IMR-90 (cell line): ENCODE measurements at regions not wholly inside any gene's neighbourhood (a gene's known extent, or its start where the extent isn't known, plus 50 kb on each side); places are given as distances from the start of the nearest gene placed in this dataset.

Experiments
- ATAC-seq: fragments of 200-7000 bp; cut with Tn5 transposase; 2 replicates; pipeline ENCODE4 v1.9.1; 2020; ENCODE audit warnings: low read depth, mild to moderate bottlenecking, moderate library complexity
- BruUV-seq: library from RNA; stranded (reverse); fragments of 400-500 nt; replicated peaks from 2 replicates; lab custom pipeline; 2021; lab: Mats Ljungman, UMichigan
- CTCF ChIA-PET: fragments of 300-600 bp; formaldehyde crosslinking; extraction: SDS; loops from one replicate; lab custom pipeline; 2021; ENCODE audit warnings: antibody characterized with exemption; lab: Yijun Ruan, JAX
- POLR2A ChIA-PET: fragments of 300-600 bp; sonication (Branson Sonifier 250); formaldehyde crosslinking; loops from one replicate; lab custom pipeline; 2022; ENCODE audit warnings: antibody characterized with exemption; ENCODE audit not compliant: unreplicated experiment; lab: Charles Lee
- DNase-seq: peaks from one replicate; pipeline ENCODE4 v3.0.0; 2013
- H2AFZ ChIP-seq: replicated peaks from 2 replicates; pipeline ENCODE3; 2013; ENCODE audit warnings: low read length, mild to moderate bottlenecking; ENCODE audit not compliant: poor library complexity
- H2AK5ac ChIP-seq: 2 replicates; pipeline ENCODE4 v1.6.1; 2013; ENCODE audit warnings: low read depth, low read length, inconsistent platforms
- H2AK9ac ChIP-seq: replicated peaks from 2 replicates; pipeline ENCODE3; 2013; ENCODE audit warnings: mild to moderate bottlenecking, low read depth, low read length, moderate library complexity; ENCODE audit not compliant: poor library complexity
- H2BK120ac ChIP-seq: 2 replicates; pipeline ENCODE4 v1.6.1; 2013; ENCODE audit warnings: low read depth, low read length, inconsistent platforms
- H2BK15ac ChIP-seq: 3 replicates; pipeline ENCODE4 v1.6.1; 2013; ENCODE audit warnings: low read depth, low read length, inconsistent platforms
- H2BK20ac ChIP-seq: 2 replicates; pipeline ENCODE4 v1.6.1; 2013; ENCODE audit warnings: low read depth, mild to moderate bottlenecking, inconsistent platforms, low read length, moderate library complexity
- H2BK5ac ChIP-seq: 2 replicates; pipeline ENCODE4 v1.6.1; 2013; ENCODE audit warnings: mild to moderate bottlenecking, low read depth, low read length, inconsistent platforms; ENCODE audit not compliant: poor library complexity, severe bottlenecking
- H3K14ac ChIP-seq: replicated peaks from 2 replicates; pipeline ENCODE4 v1.6.1; 2013; ENCODE audit warnings: low read depth, low read length, inconsistent platforms
- H3K18ac ChIP-seq: 2 replicates; pipeline ENCODE4 v1.6.1; 2013; ENCODE audit warnings: low read depth, low read length, control low read depth
- H3K23ac ChIP-seq: 2 replicates; pipeline ENCODE4 v1.6.1; 2013; ENCODE audit warnings: low read depth, low read length, inconsistent platforms
- H3K27ac ChIP-seq: 2 replicates; pipeline ENCODE4 v1.5.1; 2013; ENCODE audit warnings: mild to moderate bottlenecking, control low read depth, low read length; ENCODE audit not compliant: insufficient read depth
- H3K27me3 ChIP-seq: 2 replicates; pipeline ENCODE4 v1.6.1; 2013; ENCODE audit warnings: low read length; ENCODE audit not compliant: control insufficient read depth, insufficient read depth
- H3K36me3 ChIP-seq: 2 replicates; pipeline ENCODE4 v1.6.1; 2013; ENCODE audit warnings: low read length, mixed read lengths; ENCODE audit not compliant: control insufficient read depth, insufficient read depth
- H3K4ac ChIP-seq: 2 replicates; pipeline ENCODE4 v1.6.1; 2013; ENCODE audit warnings: low read depth, low read length, inconsistent platforms
- H3K4me1 ChIP-seq: 2 replicates; pipeline ENCODE4 v1.6.1; 2013; ENCODE audit warnings: low read length, mixed read lengths; ENCODE audit not compliant: control insufficient read depth, insufficient read depth
- H3K4me2 ChIP-seq: 2 replicates; pipeline ENCODE4 v1.6.1; 2013; ENCODE audit warnings: low read depth, mild to moderate bottlenecking, control low read depth, low read length, moderate library complexity
- H3K4me3 ChIP-seq: 2 replicates; pipeline ENCODE4 v1.5.1; 2013; ENCODE audit warnings: low read depth, mild to moderate bottlenecking, control low read depth, low read length, moderate library complexity; ENCODE audit not compliant: insufficient read depth
- H3K56ac ChIP-seq: 2 replicates; pipeline ENCODE4 v1.6.1; 2013; ENCODE audit warnings: low read length, inconsistent platforms; ENCODE audit not compliant: insufficient read depth; ENCODE audit errors: extremely low read depth
- H3K79me1 ChIP-seq, 2 experiments: 2 replicates each; pipeline ENCODE4 v1.6.1; 2013; ENCODE audit warnings: low read length in 2 of 2, inconsistent platforms in 1 of 2, low read depth in 1 of 2
- H3K9ac ChIP-seq: 2 replicates; pipeline ENCODE4 v1.6.1; 2013; ENCODE audit warnings: low read depth, low read length, control low read depth
- H3K9me1 ChIP-seq: 2 replicates; pipeline ENCODE4 v1.6.1; 2013; ENCODE audit warnings: low read length, inconsistent platforms; ENCODE audit not compliant: insufficient read depth
- H3K9me3 ChIP-seq: 2 replicates; pipeline ENCODE4 v1.6.1; 2013; ENCODE audit warnings: low read length; ENCODE audit not compliant: control insufficient read depth, insufficient read depth
- H4K20me1 ChIP-seq: 2 replicates; pipeline ENCODE4 v1.6.1; 2013; ENCODE audit warnings: low read length, inconsistent platforms; ENCODE audit not compliant: insufficient read depth
- H4K5ac ChIP-seq: 2 replicates; pipeline ENCODE4 v1.6.1; 2013; ENCODE audit warnings: mild to moderate bottlenecking, low read depth, low read length, control low read depth
- H4K8ac ChIP-seq, 2 experiments: 2 replicates each; pipeline ENCODE4 v1.6.1; 2013; ENCODE audit warnings: low read depth in 2 of 2, low read length in 2 of 2, control low read depth in 1 of 2, inconsistent platforms in 1 of 2
- H4K91ac ChIP-seq: 2 replicates; pipeline ENCODE4 v1.6.1; 2013; ENCODE audit warnings: low read depth, low read length, inconsistent platforms; ENCODE audit not compliant: insufficient read depth
- BHLHE40 ChIP-seq: fragments of 150-350 bp; IDR thresholded peaks from 2 replicates; pipeline ENCODE4 v1.6.1; 2016; ENCODE audit warnings: mild to moderate bottlenecking, low read depth, low read length
- CEBPB ChIP-seq: IDR thresholded peaks from 2 replicates; pipeline ENCODE4 v1.6.1; 2012; ENCODE audit warnings: low read depth, low read length, improper control_type of control experiment
- CHD1 ChIP-seq: IDR thresholded peaks from 2 replicates; pipeline ENCODE4 v1.6.1; 2012; ENCODE audit warnings: low read depth, low read length, improper control_type of control experiment
- FOS ChIP-seq: fragments of 150-350 bp; IDR thresholded peaks from 2 replicates; pipeline ENCODE4 v1.6.1; 2016; ENCODE audit warnings: low read depth, low read length
- MAFK ChIP-seq: IDR thresholded peaks from 2 replicates; pipeline ENCODE4 v1.6.1; 2012; ENCODE audit warnings: low read depth, low read length, improper control_type of control experiment
- MAZ ChIP-seq: IDR thresholded peaks from 2 replicates; pipeline ENCODE4 v1.6.1; 2012; ENCODE audit warnings: low read depth, mild to moderate bottlenecking, low read length, improper control_type of control experiment, moderate library complexity, borderline replicate concordance
- MXI1 ChIP-seq: IDR thresholded peaks from 2 replicates; pipeline ENCODE4 v1.6.1; 2012; ENCODE audit warnings: low read depth, mild to moderate bottlenecking, low read length, moderate library complexity, borderline replicate concordance
- NFE2L2 ChIP-seq: fragments of 150-350 bp; IDR thresholded peaks from 2 replicates; pipeline ENCODE4 v1.6.1; 2016; ENCODE audit warnings: low read depth, mild to moderate bottlenecking, low read length
- RAD21 ChIP-seq: IDR thresholded peaks from 2 replicates; pipeline ENCODE4 v1.6.1; 2012; ENCODE audit warnings: low read length, improper control_type of control experiment
- RCOR1 ChIP-seq: IDR thresholded peaks from 2 replicates; pipeline ENCODE4 v1.6.1; 2012; ENCODE audit warnings: mild to moderate bottlenecking, low read length, improper control_type of control experiment; ENCODE audit not compliant: insufficient replicate concordance
- RFX5 ChIP-seq: IDR thresholded peaks from 2 replicates; pipeline ENCODE4 v1.8.0; 2012; ENCODE audit warnings: low read depth, mild to moderate bottlenecking, low read length, moderate library complexity
- SMC3 ChIP-seq: fragments of 150-350 bp; IDR thresholded peaks from 2 replicates; pipeline ENCODE4 v1.6.1; 2016; ENCODE audit warnings: low read depth, mild to moderate bottlenecking, antibody characterized with exemption, low read length, moderate library complexity
- whole genome bisulfite sequencing, 2 experiments: methylation state at CpG; one replicate each; pipeline versions ENCODE4 v1.1.5 to v1.1.7; 2013; ENCODE audit warnings: missing lambda C conversion rate in 2 of 2; ENCODE audit not compliant: insufficient read length in 1 of 2; ENCODE audit errors: extremely low coverage in 2 of 2; 5-methylcytosine and 5-hydroxymethylcytosine counted together
- dilution Hi-C: fragments of 300-500 bp; cut with HindIII; formaldehyde crosslinking; loops from one replicate; pipeline ENCODE4 v1.14.3; 2018; ENCODE audit warnings: low sequenced_read_pairs; ENCODE audit not compliant: unreplicated experiment
- in situ Hi-C: fragments of 300-500 bp; cut with MboI; formaldehyde crosslinking; loops from 3 replicates; pipeline ENCODE4 v1.14.3; 2019; ENCODE audit warnings: low sequenced_read_pairs, inconsistent platforms, mixed read lengths
- intact Hi-C: fragments of 100-400 bp; cut with micrococcal nuclease; formaldehyde crosslinking; loops from 2 replicates; pipeline ENCODE4 v1.10.0; 2022
- TF ChIP-seq, protein P1 (sequence below): conservative IDR thresholded peaks from 2 replicates; pipeline ENCODE4 v1.5.1; 2012; ENCODE audit warnings: mild to moderate bottlenecking, low read depth, low read length, improper control_type of control experiment
- TF ChIP-seq, protein P2 (sequence below): fragments of 150-350 bp; IDR thresholded peaks from 2 replicates; pipeline ENCODE4 v1.6.1; 2017; ENCODE audit warnings: mild to moderate bottlenecking, antibody characterized with exemption, low read length, low read depth
- TF ChIP-seq, protein P3 (sequence below): fragments of 150-350 bp; IDR thresholded peaks from 2 replicates; pipeline ENCODE4 v1.6.1; 2016; ENCODE audit warnings: low read depth, mild to moderate bottlenecking, low read length, moderate library complexity, borderline replicate concordance

DNA sequence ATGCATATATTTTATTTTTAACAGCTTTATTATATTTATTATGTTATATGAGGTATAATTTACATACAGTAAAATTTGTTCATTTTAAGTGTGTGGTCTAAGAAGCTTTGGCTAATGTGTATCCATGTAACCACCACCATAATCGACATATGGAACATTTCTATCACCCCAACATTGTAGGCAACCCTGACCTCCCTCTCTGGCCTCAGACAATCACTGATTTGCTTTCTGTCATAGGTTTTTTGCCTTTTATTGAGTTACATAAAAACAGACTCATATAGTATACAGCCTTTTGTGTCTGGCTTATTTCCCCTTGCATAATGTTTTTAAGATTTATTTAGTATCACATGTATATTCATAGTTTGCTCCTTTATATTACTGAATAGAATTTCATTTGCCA, 90.7 kb upstream of the KL start:
- H3K4me1 ChIP-seq: no peaks in the 10 kb centered on the region
- ChIA-PET POLR2A (no interaction called here), CTCF (no interaction called here)
- H2AK9ac ChIP-seq: no peak overlapping the region
- H2AK5ac ChIP-seq: no peak overlapping the region
- H3K4me3 ChIP-seq: no peak overlapping the region
- no peak overlapping the region for H3K9ac ChIP-seq
- in situ Hi-C loops (no loop called here), intact Hi-C loops (no loop called here), dilution Hi-C loops (no loop called here)
- no peak overlapping the region for H2BK5ac ChIP-seq
- no peak overlapping the region for H3K56ac ChIP-seq
- no peaks in the 10 kb centered on the region for H3K9me1 ChIP-seq
- WGBS, 2 experiments: no CpG with 5 or more reads among the region's 1 CpG
- H3K27me3 ChIP-seq: no peaks in the 10 kb centered on the region
- no peak for TF ChIP-seq MXI1
- TF ChIP-seq SMC3: no peak
- TF ChIP-seq, protein P1, sequence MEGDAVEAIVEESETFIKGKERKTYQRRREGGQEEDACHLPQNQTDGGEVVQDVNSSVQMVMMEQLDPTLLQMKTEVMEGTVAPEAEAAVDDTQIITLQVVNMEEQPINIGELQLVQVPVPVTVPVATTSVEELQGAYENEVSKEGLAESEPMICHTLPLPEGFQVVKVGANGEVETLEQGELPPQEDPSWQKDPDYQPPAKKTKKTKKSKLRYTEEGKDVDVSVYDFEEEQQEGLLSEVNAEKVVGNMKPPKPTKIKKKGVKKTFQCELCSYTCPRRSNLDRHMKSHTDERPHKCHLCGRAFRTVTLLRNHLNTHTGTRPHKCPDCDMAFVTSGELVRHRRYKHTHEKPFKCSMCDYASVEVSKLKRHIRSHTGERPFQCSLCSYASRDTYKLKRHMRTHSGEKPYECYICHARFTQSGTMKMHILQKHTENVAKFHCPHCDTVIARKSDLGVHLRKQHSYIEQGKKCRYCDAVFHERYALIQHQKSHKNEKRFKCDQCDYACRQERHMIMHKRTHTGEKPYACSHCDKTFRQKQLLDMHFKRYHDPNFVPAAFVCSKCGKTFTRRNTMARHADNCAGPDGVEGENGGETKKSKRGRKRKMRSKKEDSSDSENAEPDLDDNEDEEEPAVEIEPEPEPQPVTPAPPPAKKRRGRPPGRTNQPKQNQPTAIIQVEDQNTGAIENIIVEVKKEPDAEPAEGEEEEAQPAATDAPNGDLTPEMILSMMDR: no peak
- no peak for TF ChIP-seq RFX5
- no peak for TF ChIP-seq BHLHE40
- TF ChIP-seq, protein P2, sequence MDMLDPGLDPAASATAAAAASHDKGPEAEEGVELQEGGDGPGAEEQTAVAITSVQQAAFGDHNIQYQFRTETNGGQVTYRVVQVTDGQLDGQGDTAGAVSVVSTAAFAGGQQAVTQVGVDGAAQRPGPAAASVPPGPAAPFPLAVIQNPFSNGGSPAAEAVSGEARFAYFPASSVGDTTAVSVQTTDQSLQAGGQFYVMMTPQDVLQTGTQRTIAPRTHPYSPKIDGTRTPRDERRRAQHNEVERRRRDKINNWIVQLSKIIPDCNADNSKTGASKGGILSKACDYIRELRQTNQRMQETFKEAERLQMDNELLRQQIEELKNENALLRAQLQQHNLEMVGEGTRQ: no peak
- no peak for TF ChIP-seq RCOR1
- TF ChIP-seq, protein P3, sequence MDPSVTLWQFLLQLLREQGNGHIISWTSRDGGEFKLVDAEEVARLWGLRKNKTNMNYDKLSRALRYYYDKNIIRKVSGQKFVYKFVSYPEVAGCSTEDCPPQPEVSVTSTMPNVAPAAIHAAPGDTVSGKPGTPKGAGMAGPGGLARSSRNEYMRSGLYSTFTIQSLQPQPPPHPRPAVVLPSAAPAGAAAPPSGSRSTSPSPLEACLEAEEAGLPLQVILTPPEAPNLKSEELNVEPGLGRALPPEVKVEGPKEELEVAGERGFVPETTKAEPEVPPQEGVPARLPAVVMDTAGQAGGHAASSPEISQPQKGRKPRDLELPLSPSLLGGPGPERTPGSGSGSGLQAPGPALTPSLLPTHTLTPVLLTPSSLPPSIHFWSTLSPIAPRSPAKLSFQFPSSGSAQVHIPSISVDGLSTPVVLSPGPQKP: no peak
- no peak for TF ChIP-seq RAD21
- TF ChIP-seq MAZ: no peak
- no peak for TF ChIP-seq CEBPB
- TF ChIP-seq CHD1: no peak
- TF ChIP-seq FOS: no peak
- no peak for TF ChIP-seq MAFK
- no peak for TF ChIP-seq NFE2L2
- H3K4ac ChIP-seq: no peak overlapping the region
- no peak overlapping the region for H4K91ac ChIP-seq
- H3K23ac ChIP-seq: no peak overlapping the region
- H3K4me2 ChIP-seq: no peak overlapping the region
- H3K36me3 ChIP-seq: no peaks in the 10 kb centered on the region
- no peak overlapping the region for H2AFZ ChIP-seq
- no peak for DNase-seq
- no peak overlapping the region for H2BK15ac ChIP-seq
- H3K79me1 ChIP-seq: no peaks in the 10 kb centered on the region
- ATAC-seq: no peak
- H4K8ac ChIP-seq: no peak overlapping the region
- H3K27ac ChIP-seq: no peak overlapping the region
- no peak overlapping the region for H2BK120ac ChIP-seq
- BruUV-seq: no TSS peak
- H3K9me3 ChIP-seq: no peaks in the 10 kb centered on the region; the same call in 1 of the 2 replicates
- no peak overlapping the region for H3K18ac ChIP-seq
- H4K20me1 ChIP-seq: no peaks in the 10 kb centered on the region
- H2BK20ac ChIP-seq: no peak overlapping the region
- H4K5ac ChIP-seq: no peak overlapping the region
- no peak overlapping the region for H3K14ac ChIP-seq
